Spleen (tissue), 7 donors: ENCODE measurements at regions not wholly inside any gene's neighbourhood (a gene's known extent, or its start where the extent isn't known, plus 50 kb on each side); places are given as distances from the start of the nearest gene placed in this dataset.

ENCODE experiments used
- POLR2A ChIP-seq, 3 donors: fragments of 450-650 bp; IDR thresholded peaks; one replicate each; pipeline ENCODE4 v1.5.1; 2017; ENCODE audit warnings: antibody characterized with exemption in 3 of 3, mild to moderate bottlenecking in 1 of 3
- POLR2AphosphoS5 ChIP-seq, 3 donors: sonication (generic); formaldehyde crosslinking; IDR thresholded peaks; one replicate each; pipeline ENCODE4 v1.5.1; 2017; ENCODE audit warnings: antibody characterized with exemption in 3 of 3
- TF ChIP-seq, protein P1 (sequence below), 11 experiments: fragments of 200-600 bp in 7 of 11; fragments of 450-650 bp in 4 of 11; sonication (generic) in 4 of 11; IDR thresholded peaks in 8 of 11; conservative IDR thresholded peaks in 3 of 11; 1 replicate in 7 of 11; 2 replicates in 4 of 11; pipeline versions ENCODE4 v1.4.0 to v1.8.0; 2016 to 2021; ENCODE audit warnings: antibody characterized with exemption in 11 of 11, inconsistent platforms in 4 of 11, mild to moderate bottlenecking in 1 of 11
- donor health status: DM: no; HTN: no; CAD: no; lungs with moderate emphysema.
- donor health status: DM: no; HTN: no; CAD: no.
- donor health status: DM: no; HTN: no; CAD: no.

DNA sequence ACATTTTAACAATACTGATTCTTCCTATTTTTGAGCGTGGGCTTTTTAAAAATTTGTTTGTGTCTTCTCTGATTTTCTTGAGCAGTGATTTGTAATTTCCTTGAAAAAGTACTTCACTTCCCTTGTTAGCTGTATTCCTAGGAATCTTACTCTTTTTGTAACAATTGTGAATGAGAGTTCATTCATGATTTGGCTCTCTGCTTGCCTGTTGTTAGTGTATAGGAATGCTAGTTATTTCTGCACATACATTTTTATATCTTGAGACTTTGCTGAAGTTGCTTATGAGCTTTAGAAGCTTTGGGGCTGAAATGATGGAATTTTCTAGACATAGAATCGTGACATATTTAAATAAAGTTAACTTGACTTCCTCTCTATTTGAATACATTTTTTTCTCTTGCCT lies 582.8 kb upstream of the BCHE start:
- TF ChIP-seq, protein P1, sequence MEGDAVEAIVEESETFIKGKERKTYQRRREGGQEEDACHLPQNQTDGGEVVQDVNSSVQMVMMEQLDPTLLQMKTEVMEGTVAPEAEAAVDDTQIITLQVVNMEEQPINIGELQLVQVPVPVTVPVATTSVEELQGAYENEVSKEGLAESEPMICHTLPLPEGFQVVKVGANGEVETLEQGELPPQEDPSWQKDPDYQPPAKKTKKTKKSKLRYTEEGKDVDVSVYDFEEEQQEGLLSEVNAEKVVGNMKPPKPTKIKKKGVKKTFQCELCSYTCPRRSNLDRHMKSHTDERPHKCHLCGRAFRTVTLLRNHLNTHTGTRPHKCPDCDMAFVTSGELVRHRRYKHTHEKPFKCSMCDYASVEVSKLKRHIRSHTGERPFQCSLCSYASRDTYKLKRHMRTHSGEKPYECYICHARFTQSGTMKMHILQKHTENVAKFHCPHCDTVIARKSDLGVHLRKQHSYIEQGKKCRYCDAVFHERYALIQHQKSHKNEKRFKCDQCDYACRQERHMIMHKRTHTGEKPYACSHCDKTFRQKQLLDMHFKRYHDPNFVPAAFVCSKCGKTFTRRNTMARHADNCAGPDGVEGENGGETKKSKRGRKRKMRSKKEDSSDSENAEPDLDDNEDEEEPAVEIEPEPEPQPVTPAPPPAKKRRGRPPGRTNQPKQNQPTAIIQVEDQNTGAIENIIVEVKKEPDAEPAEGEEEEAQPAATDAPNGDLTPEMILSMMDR (IDR thresholded peaks at IDR 0.05 in 8 of 11, conservative IDR thresholded peaks at IDR 0.05 in 3 of 11): no peak
- TF ChIP-seq POLR2AphosphoS5 (IDR thresholded peaks at IDR 0.05): no peak
- TF ChIP-seq POLR2A (IDR thresholded peaks at IDR 0.05): no peak
